ENCODE measurements at regions not wholly inside any gene's neighbourhood (a gene's known extent, or its start where the extent isn't known, plus 50 kb on each side); places are given as distances from the start of the nearest gene placed in this dataset.
A peak's percentile ranks its signal among the peaks of the same experiment; 100 is the strongest.
"Not testable (repeated sequence)": the region's sequence is repeated elsewhere in the genome, so short reads cannot be mapped to it uniquely, and the experiment has no call there.

- H3K27ac Mint-ChIP-seq = no peak overlapping the region
- H3K36me3 Mint-ChIP-seq (ENCODE audit: insufficient read depth) = no peaks in the 10 kb centered on the region
- TF ChIP-seq CTCF (IDR thresholded peaks at IDR 0.05; ENCODE audit: unreplicated experiment) = no peak
- DNase-seq (ENCODE audit: low spot score, unreplicated experiment) = no peak
- no peaks in the 10 kb centered on the region for H3K27me3 Mint-ChIP-seq
- no peaks in the 10 kb centered on the region for H3K4me1 Mint-ChIP-seq (ENCODE audit: low read depth)
- H3K4me3 Mint-ChIP-seq (ENCODE audit: low read depth) = no peak overlapping the region
- no peaks in the 10 kb centered on the region for H3K9me3 Mint-ChIP-seq (ENCODE audit: low read depth)
Measured at GRCh38 chr21:14739590-14739989, 193.5 kb upstream of the SAMSN1 start.

GRCh38 chr21:14738576-14738975 lies 192.5 kb upstream of the SAMSN1 start:
- H3K27me3 Mint-ChIP-seq; H3K4me3 Mint-ChIP-seq (ENCODE audit: low read depth); H3K4me1 Mint-ChIP-seq (ENCODE audit: low read depth); H3K27ac Mint-ChIP-seq; DNase-seq (ENCODE audit: low spot score, unreplicated experiment); H3K36me3 Mint-ChIP-seq (ENCODE audit: insufficient read depth); H3K9me3 Mint-ChIP-seq (ENCODE audit: low read depth): not testable (repeated sequence)

GRCh38 chr21:14737922-14738321 lies 191.8 kb upstream of the SAMSN1 start:
- no peak for DNase-seq (ENCODE audit: low spot score, unreplicated experiment)
- H3K4me1 Mint-ChIP-seq (ENCODE audit: low read depth) = no peaks in the 10 kb centered on the region

GRCh38 chr21:14737284-14737691 lies 191.2 kb upstream of the SAMSN1 start:
- no peaks in the 10 kb centered on the region for H3K9me3 Mint-ChIP-seq (ENCODE audit: low read depth)
- H3K36me3 Mint-ChIP-seq (ENCODE audit: insufficient read depth) = no peaks in the 10 kb centered on the region
- H3K4me1 Mint-ChIP-seq (ENCODE audit: low read depth) = no peaks in the 10 kb centered on the region
- H3K4me3 Mint-ChIP-seq (ENCODE audit: low read depth) = no peak overlapping the region
- H3K27ac Mint-ChIP-seq = no peak overlapping the region
- no peak for TF ChIP-seq CTCF (IDR thresholded peaks at IDR 0.05; ENCODE audit: unreplicated experiment)
- no peaks in the 10 kb centered on the region for H3K27me3 Mint-ChIP-seq
- no peak for DNase-seq (ENCODE audit: low spot score, unreplicated experiment)

More at GRCh38 chr21:14737922-14738321, 191.8 kb upstream of the SAMSN1 start:
- H3K27me3 Mint-ChIP-seq = no peaks in the 10 kb centered on the region
- no peak overlapping the region for H3K27ac Mint-ChIP-seq
- H3K9me3 Mint-ChIP-seq (ENCODE audit: low read depth) = no peaks in the 10 kb centered on the region
- TF ChIP-seq CTCF (IDR thresholded peaks at IDR 0.05; ENCODE audit: unreplicated experiment) = peak; percentile 71
- H3K36me3 Mint-ChIP-seq (ENCODE audit: insufficient read depth) = no peaks in the 10 kb centered on the region
- no peak overlapping the region for H3K4me3 Mint-ChIP-seq (ENCODE audit: low read depth)

- DNase-seq (ENCODE audit: low spot score, unreplicated experiment) = no peak
- Mint-ChIP-seq H3K36me3 (ENCODE audit: insufficient read depth) (no peaks in the 10 kb centered on the region), H3K4me1 (ENCODE audit: low read depth) (no peaks in the 10 kb centered on the region), H3K27ac (no peak overlapping the region), H3K27me3 (no peaks in the 10 kb centered on the region), H3K4me3 (ENCODE audit: low read depth) (no peak overlapping the region), H3K9me3 (ENCODE audit: low read depth) (no peaks in the 10 kb centered on the region)
- no peak for TF ChIP-seq CTCF (IDR thresholded peaks at IDR 0.05; ENCODE audit: unreplicated experiment)
Measured at GRCh38 chr21:14736672-14737071, 190.6 kb upstream of the SAMSN1 start.

- no peak overlapping the region for H3K4me3 Mint-ChIP-seq (ENCODE audit: low read depth)
- H3K9me3 Mint-ChIP-seq (ENCODE audit: low read depth) = no peaks in the 10 kb centered on the region
- DNase-seq (ENCODE audit: low spot score, unreplicated experiment) = no peak
- TF ChIP-seq CTCF (IDR thresholded peaks at IDR 0.05; ENCODE audit: unreplicated experiment) = no peak
- H3K4me1 Mint-ChIP-seq (ENCODE audit: low read depth) = no peaks in the 10 kb centered on the region
- H3K27me3 Mint-ChIP-seq = no peaks in the 10 kb centered on the region
- no peaks in the 10 kb centered on the region for H3K36me3 Mint-ChIP-seq (ENCODE audit: insufficient read depth)
- no peak overlapping the region for H3K27ac Mint-ChIP-seq
Measured at GRCh38 chr21:14736162-14736561, 190.0 kb upstream of the SAMSN1 start.
